Muscle layer of colon (tissue), 2 donors: ENCODE measurements at regions not wholly inside any gene's neighbourhood (a gene's known extent, or its start where the extent isn't known, plus 50 kb on each side); places are given as distances from the start of the nearest gene placed in this dataset.

Experiments used
- H3K27ac ChIP-seq: one replicate; pipeline ENCODE4 v1.7.0; 2013; ENCODE audit warnings: low read depth, mild to moderate bottlenecking, low read length, moderate library complexity
- H3K27me3 ChIP-seq, 2 donors: one replicate each; pipeline ENCODE4 v1.7.0; 2013; ENCODE audit warnings: low read length in 2 of 2, mild to moderate bottlenecking in 2 of 2; ENCODE audit not compliant: insufficient read depth in 2 of 2, control insufficient read depth in 1 of 2
- H3K36me3 ChIP-seq: one replicate; pipeline ENCODE4 v1.7.0; 2013; ENCODE audit warnings: mild to moderate bottlenecking, low read length; ENCODE audit not compliant: insufficient read depth
- H3K4me1 ChIP-seq: one replicate; pipeline ENCODE4 v1.7.0; 2013; ENCODE audit warnings: mild to moderate bottlenecking, low read length; ENCODE audit not compliant: insufficient read depth
- H3K4me3 ChIP-seq, 2 donors: one replicate each; pipeline ENCODE4 v1.7.0; 2013; ENCODE audit warnings: low read length in 2 of 2, low read depth in 1 of 2, mild to moderate bottlenecking in 1 of 2, moderate library complexity in 1 of 2
- H3K9ac ChIP-seq: one replicate; pipeline ENCODE4 v1.7.0; 2013; ENCODE audit warnings: low read length
- H3K9me3 ChIP-seq: one replicate; pipeline ENCODE4 v1.7.0; 2013; ENCODE audit warnings: mild to moderate bottlenecking, low read length
- donor health status: abdominal sarcoma.
- donor health status: Adenocarcinoma of cecum.

- Histone ChIP-seq H3K4me1 (no peaks in the 10 kb centered on the region), H3K9me3 (no peaks in the 10 kb centered on the region), H3K27ac (no peak overlapping the region), H3K36me3 (no peaks in the 10 kb centered on the region), H3K4me3 (no peak overlapping the region), H3K9ac (no peak overlapping the region), H3K27me3 (no peaks in the 10 kb centered on the region)
Measured at GRCh38 chr14:62168564-62169155, 406.4 kb downstream of the SNAPC1 start.

GRCh38 chr14:62179367-62180018 lies 417.3 kb downstream of the SNAPC1 start:
- Histone ChIP-seq H3K36me3 (no peaks in the 10 kb centered on the region), H3K27me3 (no peaks in the 10 kb centered on the region), H3K27ac (no peak overlapping the region), H3K4me3 (no peak overlapping the region), H3K9ac (no peak overlapping the region), H3K9me3 (no peaks in the 10 kb centered on the region), H3K4me1 (no peaks in the 10 kb centered on the region)

- H3K9me3 ChIP-seq = no peaks in the 10 kb centered on the region
- no peak overlapping the region for H3K4me3 ChIP-seq
- H3K27ac ChIP-seq = no peak overlapping the region
- no peaks in the 10 kb centered on the region for H3K27me3 ChIP-seq
- H3K4me1 ChIP-seq = no peaks in the 10 kb centered on the region
- H3K9ac ChIP-seq = no peak overlapping the region
- H3K36me3 ChIP-seq = no peaks in the 10 kb centered on the region
Measured at GRCh38 chr14:62181591-62181990, 419.4 kb downstream of the SNAPC1 start.

GRCh38 chr14:62185078-62185477 lies 422.9 kb downstream of the SNAPC1 start:
- no peaks in the 10 kb centered on the region for H3K9me3 ChIP-seq
- no peaks in the 10 kb centered on the region for H3K27me3 ChIP-seq
- H3K9ac ChIP-seq = no peak overlapping the region
- no peak overlapping the region for H3K4me3 ChIP-seq
- no peaks in the 10 kb centered on the region for H3K4me1 ChIP-seq
- H3K36me3 ChIP-seq = no peaks in the 10 kb centered on the region
- no peak overlapping the region for H3K27ac ChIP-seq

- no peak overlapping the region for H3K9ac ChIP-seq
- H3K9me3 ChIP-seq = no peaks in the 10 kb centered on the region
Measured at GRCh38 chr14:62187265-62187664, 425.0 kb downstream of the SNAPC1 start.

GRCh38 chr14:62189698-62190097 lies 427.5 kb downstream of the SNAPC1 start:
- no peaks in the 10 kb centered on the region for H3K4me1 ChIP-seq
- no peaks in the 10 kb centered on the region for H3K27me3 ChIP-seq
- no peak overlapping the region for H3K9ac ChIP-seq
- H3K36me3 ChIP-seq = no peaks in the 10 kb centered on the region
- H3K4me3 ChIP-seq = no peak overlapping the region
- H3K9me3 ChIP-seq = no peaks in the 10 kb centered on the region
- no peak overlapping the region for H3K27ac ChIP-seq

More at GRCh38 chr14:62187265-62187664, 425.0 kb downstream of the SNAPC1 start:
- H3K36me3 ChIP-seq = no peaks in the 10 kb centered on the region
- H3K4me3 ChIP-seq = no peak overlapping the region
- no peaks in the 10 kb centered on the region for H3K27me3 ChIP-seq
- H3K27ac ChIP-seq = no peak overlapping the region
- no peaks in the 10 kb centered on the region for H3K4me1 ChIP-seq

- no peak overlapping the region for H3K27ac ChIP-seq
- no peaks in the 10 kb centered on the region for H3K36me3 ChIP-seq
- no peaks in the 10 kb centered on the region for H3K27me3 ChIP-seq
- no peaks in the 10 kb centered on the region for H3K4me1 ChIP-seq
- no peaks in the 10 kb centered on the region for H3K9me3 ChIP-seq
- no peak overlapping the region for H3K4me3 ChIP-seq
- no peak overlapping the region for H3K9ac ChIP-seq
Measured at GRCh38 chr14:62206456-62206855, 444.2 kb downstream of the SNAPC1 start.

GRCh38 chr14:62209287-62209899 lies 447.2 kb downstream of the SNAPC1 start:
- Histone ChIP-seq H3K27me3 (no peaks in the 10 kb centered on the region), H3K4me3 (no peak overlapping the region), H3K27ac (no peak overlapping the region), H3K4me1 (no peaks in the 10 kb centered on the region), H3K9ac (no peak overlapping the region), H3K9me3 (no peaks in the 10 kb centered on the region), H3K36me3 (no peaks in the 10 kb centered on the region)

GRCh38 chr14:62213516-62213915 lies 451.3 kb downstream of the SNAPC1 start:
- H3K9ac ChIP-seq = no peak overlapping the region
- no peaks in the 10 kb centered on the region for H3K4me1 ChIP-seq
- H3K27ac ChIP-seq = no peak overlapping the region
- H3K36me3 ChIP-seq = no peaks in the 10 kb centered on the region
- H3K4me3 ChIP-seq = no peak overlapping the region
- no peaks in the 10 kb centered on the region for H3K9me3 ChIP-seq
- no peaks in the 10 kb centered on the region for H3K27me3 ChIP-seq

GRCh38 chr14:62216121-62216520 lies 453.9 kb downstream of the SNAPC1 start:
- Histone ChIP-seq H3K27me3 (no peaks in the 10 kb centered on the region), H3K4me1 (no peaks in the 10 kb centered on the region), H3K9ac (no peak overlapping the region), H3K4me3 (no peak overlapping the region), H3K36me3 (no peaks in the 10 kb centered on the region), H3K27ac (no peak overlapping the region), H3K9me3 (no peaks in the 10 kb centered on the region)

GRCh38 chr14:62234849-62235248 lies 472.6 kb downstream of the SNAPC1 start:
- no peaks in the 10 kb centered on the region for H3K27me3 ChIP-seq
- H3K4me3 ChIP-seq = no peak overlapping the region
- H3K4me1 ChIP-seq = no peaks in the 10 kb centered on the region
- H3K27ac ChIP-seq = no peak overlapping the region
- H3K36me3 ChIP-seq = no peaks in the 10 kb centered on the region
- no peaks in the 10 kb centered on the region for H3K9me3 ChIP-seq
- no peak overlapping the region for H3K9ac ChIP-seq

- Histone ChIP-seq H3K9me3 (no peaks in the 10 kb centered on the region), H3K4me1 (no peaks in the 10 kb centered on the region), H3K4me3 (no peak overlapping the region), H3K27me3 (no peaks in the 10 kb centered on the region), H3K9ac (no peak overlapping the region), H3K27ac (no peak overlapping the region), H3K36me3 (no peaks in the 10 kb centered on the region)
Measured at GRCh38 chr14:62244221-62244620, 482.0 kb downstream of the SNAPC1 start.
